AML-193 (cell line): ENCODE measurements at regions not wholly inside any gene's neighbourhood (a gene's known extent, or its start where the extent isn't known, plus 50 kb on each side); places are given as distances from the start of the nearest gene placed in this dataset.

ENCODE experiments used
- DNase-seq, 2 experiments: peaks; one replicate each; lab custom pipeline; 2025; lab: John Stamatoyannopoulos, UW

DNA sequence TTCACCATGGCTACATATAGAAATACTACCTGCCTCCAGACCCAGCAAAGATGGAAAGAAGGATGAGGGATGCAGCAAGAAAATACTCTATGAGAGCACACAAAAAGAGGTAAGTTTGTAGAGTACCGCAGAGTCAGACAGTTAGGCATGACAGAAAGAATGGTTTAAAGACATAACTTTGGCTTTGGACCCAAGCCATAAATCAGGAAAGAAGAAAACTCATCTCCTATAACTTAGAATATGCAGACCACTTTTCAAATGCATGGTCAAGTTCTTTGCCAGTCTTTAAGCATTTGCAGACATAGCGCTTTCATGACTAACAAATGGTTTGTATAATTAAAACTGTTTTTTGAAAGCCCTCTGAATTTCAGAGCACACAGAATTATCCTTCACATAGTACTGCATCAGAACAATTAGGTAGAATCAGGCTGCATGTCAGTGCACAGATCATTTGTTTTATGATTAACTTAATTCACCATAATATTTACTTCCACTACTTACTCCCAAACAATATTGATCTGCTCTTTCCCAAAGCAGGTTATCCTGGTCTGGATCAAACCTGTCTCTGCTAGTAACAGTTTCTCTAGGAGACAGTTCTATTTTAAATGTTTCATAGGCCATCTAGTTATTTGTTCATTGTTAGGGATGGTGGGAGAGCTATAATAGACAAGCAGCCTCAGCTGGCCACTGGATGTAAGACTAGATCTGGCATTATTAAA is 280.7 kb upstream of the NR5A2 start:
- no peak for DNase-seq

DNA sequence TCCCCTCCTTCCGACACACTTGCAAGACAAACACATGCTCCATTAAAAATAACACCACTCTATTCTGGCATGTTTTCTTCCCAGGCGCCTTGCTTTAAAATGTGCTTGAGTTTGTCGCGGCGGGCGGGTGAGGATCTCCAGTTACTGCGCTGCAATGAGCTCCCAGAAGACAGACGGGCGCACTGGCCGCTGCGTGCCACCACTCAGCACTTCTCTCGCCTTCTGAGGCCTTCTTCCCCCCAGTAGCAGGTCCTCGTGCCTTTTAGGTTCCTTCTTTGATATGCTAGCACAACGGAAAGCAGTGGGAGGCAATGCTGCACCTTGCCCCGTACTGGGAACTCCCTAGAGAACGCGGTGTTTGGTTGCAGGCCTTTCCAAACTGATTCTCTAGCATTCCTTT is 279.5 kb upstream of the NR5A2 start:
- no peak for DNase-seq

DNA sequence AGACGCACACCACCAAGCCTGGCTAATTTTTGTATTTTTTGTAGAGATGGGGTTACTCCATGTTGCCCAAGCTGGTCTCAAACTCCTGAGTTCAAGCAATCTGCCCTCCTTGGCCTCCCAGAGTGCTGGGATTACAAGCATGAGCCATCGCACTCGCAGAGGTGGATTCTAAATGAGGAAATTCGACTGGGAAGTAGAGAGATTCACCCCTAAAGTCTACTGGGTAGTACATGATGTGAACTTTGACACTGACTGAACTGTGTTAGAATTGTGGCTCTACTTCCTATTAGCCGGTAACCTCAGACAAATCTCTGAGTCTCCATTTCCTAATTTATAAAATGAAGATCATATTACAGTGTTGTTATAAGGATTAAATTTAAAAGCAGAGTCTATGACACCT is 276.0 kb upstream of the NR5A2 start:
- DNase-seq = no peak

DNA sequence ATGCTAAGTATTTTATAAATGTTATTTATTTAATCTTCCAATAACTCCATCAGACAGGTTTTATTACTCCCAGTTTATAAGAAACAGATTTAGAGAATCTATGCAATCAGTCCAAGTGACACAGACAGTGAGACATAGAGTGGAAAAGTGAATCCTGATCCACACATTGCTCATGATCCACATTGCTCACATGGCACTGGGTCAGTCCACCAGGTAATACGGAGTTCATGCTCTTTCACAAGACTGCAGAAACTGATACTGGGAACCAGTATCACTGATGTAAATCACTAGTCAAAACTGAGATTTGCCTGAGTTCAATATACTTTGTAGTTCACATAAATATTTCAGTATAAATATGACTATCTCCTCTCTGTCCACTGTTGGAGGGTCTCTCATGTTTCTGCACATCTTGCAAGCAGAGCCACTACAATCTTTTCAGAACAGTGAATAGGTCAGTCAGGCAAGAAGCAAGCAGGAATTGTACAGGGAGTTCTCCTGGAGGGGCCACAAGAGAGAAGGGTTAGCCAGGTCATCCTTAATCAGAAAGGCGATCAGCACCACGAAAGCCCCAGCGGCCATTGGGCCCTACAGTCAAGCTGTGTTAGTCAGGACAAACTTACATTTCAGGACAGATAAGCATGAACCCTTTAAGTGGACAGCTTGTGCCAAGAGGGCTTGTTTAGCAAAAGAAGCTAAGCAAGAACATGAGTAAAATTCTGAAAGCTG is 275.4 kb upstream of the NR5A2 start:
- DNase-seq = no peak

DNA sequence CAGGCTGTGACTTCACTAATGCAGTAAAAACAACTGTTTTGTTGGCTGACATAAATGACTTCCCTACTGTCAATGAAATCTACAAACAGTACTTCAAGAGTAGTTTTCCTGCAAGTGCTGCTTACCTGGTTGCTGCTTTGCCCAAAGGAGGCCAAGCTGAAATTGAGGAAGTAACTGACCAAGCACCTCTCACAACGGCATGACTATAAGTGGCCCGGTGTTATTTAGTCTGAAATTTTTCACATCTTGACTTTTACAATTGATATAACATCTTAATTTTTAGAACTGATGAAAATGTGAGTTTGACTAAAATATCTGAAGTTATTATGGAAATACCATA is 274.9 kb upstream of the NR5A2 start:
- no peak for DNase-seq

DNA sequence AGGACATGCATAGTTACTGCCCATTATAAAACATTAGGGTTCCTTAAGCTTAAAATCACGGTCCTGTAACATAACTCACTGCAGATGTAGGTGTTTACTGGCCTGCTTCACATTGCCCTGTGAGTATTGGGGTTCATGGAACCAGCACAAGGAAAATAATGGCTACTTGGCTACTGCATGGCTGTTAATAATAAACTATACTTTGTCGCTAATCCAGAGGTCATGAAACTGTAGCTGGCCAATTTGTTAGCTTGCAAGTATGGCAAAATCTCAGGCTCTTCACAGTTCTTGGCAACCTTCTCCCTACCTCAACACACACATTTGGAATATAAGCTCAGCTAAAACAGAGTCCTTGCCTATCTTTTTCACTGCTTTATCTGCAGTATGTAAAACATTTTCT is 274.0 kb upstream of the NR5A2 start:
- DNase-seq = no peak

DNA sequence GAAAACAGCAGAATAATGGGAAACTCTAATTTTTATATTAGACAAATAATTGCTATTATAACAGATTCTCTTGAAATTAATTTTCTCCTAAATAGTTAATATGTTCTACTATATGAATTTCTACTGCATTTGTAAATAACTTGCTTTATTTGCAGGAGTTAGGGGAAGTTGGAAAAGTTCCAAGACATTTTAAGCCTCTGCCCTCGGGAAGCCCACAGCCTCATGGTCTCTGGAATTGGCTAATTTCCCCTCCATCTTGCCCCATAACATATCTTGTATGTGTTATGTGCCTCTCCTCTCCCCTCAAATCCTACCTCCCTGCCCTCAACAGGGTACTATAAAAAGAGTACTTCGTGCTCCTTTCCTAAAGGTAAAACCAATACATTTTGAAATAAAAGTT is 271.4 kb upstream of the NR5A2 start:
- peak; percentile 37 to 57 for DNase-seq

DNA sequence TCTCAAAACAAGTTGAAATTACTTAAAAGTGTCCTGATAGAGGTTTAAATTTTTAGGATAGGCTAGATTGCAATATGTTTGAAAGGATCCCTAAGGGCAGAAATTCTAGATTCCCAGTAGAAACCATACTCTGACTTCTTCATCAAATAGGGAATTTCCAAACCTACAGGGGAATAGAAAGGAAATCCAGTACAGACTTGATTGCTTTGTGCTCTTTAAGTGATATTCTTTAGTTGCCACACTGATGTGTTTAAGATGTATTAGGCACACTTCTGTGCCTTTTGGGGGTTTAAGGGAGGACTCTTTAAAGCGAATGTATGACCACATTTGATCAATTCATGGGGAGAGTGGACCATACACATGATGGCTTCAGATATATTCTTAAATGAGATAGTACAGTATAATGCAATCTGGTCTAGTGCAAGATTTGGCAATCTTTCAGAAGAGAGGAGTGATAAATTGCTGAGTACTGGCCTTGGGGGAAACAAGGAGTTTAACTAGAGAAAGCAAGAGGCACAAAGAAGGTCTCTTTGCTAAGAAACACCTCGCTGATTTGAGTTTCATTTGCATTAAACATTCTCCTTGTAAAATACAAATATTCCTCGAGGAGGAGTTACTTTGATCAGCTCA is 268.8 kb upstream of the NR5A2 start:
- no peak for DNase-seq

DNA sequence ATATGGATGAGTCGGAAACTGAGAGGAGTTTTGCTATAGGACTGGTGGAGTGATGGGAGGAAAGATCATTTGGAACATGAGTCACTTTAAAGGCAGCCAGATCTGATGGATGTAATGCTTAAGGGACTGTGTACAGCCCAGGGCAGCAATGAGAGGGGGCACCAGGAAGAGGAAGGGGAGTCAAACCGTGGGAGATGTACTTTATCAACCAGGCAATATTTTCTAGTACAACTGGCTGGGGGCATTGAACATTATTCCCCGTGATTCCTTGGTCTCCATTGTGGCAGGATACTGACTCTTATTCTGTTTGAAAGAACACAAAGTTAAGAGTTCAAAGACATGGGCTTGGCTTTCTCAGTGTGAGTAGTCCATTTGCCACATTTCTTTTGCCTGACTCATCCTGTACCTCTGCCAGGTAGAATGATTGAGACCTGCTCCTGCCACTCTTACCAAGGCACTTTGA is 268.2 kb upstream of the NR5A2 start:
- DNase-seq = no peak

DNA sequence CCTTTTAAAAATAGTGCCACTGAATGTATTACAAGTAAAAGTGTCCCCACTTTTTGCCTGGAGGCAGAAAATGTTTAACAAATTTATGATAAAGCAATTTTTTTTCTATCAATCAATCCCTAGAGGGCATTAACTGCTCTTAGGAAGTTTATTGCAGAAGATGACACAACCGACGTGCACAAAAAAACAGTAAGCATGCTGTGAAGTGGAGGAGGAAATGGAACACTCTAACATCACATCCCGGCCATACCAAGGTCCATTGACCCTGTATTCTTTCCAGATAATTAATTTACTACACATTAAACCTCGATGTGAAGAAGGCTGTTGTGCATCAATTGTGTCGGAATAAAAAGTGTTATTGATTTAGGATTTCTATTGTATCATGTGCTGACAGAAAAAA is 264.9 kb upstream of the NR5A2 start:
- DNase-seq = no peak

DNA sequence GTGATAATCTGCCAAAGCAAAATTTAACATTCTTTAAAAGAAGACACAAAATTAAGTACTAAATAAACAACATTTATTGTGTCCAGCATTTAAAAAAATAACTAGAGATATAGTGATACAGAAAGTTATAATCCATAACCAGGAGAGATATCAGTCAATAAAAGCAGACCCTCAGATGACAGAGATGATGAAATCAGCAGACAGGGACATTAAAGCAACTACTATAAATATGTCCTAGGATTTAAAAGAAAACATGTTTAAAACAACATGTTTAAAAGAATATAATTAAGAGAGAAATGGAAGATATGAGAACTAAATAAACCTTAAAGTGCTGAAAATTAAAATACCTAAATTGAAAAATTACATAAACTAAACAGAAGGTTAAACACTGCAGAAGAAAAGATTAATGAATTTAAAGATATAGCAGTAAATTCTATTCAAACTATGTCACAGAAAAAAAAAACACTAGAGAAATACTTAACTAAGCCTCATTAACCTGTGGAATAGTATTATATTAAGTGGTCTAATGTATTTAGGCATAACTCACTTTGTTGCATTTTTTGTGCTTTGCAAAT is 261.2 kb upstream of the NR5A2 start:
- DNase-seq = no peak

DNA sequence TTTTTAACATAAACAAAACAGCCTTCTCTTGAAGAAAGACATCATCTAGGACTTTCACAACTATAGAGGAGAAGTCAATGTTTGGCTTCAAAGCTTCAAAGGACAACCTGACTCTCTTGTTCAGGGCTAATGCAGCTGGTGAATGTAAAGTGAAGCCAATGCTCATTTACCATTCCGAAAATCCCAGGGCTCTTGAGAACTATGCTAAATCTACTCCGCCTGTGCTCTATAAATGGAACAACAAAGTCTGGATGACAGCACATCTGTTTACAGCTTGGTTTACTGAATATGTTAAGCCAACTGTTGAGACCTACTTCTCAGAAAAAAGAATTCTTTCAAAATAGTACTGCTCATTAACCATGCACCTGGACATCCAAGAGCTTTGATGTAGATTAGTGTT is 259.8 kb upstream of the NR5A2 start:
- DNase-seq = no peak

DNA sequence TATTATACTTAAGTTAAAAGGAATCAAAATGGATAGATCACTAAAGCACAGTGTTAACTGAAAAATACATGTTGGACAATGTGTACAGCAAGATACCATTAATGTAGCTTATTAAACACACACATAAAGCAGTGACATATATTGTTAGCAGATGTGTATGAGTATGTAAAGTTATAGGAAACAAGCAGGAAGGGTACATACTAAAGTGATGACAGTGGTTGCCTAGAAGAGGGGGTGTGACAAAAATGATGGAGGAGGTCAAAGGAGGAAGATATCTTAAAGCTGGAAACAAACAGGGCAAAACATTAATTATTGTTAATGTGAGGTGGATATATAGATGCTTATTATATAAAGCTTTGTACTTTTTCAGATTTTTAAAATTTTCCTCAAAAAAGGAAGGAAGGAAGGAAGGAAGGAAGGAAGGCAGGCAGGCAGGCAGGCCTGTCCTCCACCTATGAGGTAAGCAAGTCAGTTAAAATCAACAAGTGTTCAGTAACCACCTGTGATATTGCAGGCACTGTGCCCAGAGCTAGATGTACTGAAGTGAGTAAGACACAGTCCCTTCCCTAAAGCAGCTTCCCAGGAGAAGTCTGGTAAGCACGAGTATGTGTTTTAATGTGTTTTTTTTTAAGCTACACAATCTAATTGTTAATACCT is 252.9 kb upstream of the NR5A2 start:
- no peak for DNase-seq

DNA sequence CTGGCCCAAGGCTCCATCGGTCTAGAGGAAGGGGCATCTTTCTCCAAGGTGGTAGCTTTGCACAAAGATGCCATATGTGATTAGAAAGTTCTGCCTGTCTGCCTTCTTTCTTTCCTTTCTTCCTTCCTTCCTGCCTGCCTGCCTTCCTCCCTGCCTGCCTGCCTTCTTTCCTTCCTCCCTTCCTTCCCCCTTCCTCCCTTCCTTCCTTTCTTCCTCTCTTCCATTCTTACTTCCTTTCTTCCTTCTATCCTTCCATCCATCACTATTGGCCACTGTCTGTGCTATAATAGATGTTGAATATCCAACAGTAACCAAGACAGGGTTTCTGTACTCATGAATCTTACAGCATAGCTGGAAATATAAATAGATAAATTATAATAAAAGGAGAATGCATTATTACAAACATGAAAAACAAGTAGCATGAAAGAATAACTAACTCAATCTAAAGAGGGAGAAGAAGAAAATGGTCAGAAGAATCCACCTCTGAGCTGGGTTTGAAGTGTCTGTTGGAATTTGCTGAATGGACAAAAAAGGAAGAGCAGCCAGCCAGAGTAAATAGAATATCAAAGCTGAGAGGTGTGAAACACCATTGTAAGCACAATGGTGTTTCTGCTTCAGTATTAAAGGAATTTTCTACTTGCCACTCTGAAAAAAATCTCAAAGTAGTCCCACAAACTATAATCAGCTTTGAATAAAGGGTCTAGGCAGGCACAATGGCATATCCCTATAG is 250.6 kb upstream of the NR5A2 start:
- DNase-seq = no peak

DNA sequence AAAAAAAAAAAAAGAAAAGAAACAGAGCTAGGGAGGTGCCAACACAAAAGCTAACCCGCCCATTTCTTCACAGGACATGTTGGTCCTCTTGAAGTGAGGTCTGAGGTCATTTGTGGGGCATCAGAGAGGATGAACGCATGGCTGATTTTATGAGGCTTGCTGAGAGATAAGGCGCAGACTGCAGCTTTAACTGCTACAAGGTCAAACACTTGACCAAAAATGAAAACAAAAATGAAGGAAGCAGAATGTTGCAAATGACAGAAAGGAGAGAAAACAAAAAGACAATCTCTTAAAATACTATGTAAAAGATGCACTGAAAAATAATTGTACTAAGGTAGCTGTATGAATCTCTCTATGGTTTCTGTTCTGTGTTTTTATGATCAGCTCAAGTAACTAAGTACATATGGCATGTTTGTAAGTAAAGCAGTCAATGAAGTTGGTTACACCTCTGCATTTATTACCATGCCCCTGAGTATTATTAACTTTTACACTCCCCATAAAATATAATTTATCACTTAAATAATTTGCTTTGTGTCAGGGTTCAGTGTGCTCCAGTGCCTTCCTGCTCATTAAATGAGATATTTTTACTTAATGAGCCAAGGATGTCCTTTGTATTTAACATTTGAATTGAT is 249.1 kb upstream of the NR5A2 start:
- DNase-seq = no peak

DNA sequence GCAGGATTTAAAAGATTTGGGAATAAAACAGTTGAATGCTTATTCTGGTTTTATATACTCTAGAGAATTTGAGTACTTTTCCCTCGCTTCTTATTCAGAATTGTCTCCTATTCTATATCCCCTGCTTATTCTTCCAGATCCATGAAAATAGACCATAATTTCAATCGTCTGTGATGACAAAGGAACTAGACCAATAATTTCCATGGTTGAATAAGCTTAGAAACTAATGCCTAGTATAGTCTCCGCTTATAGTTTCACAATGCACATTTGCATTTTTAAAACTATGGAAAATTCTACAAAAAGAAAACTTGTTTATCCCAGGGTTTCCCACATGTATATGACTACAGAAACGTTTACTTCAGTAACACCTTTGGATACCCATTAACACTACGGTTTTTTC is 247.4 kb upstream of the NR5A2 start:
- no peak for DNase-seq

DNA sequence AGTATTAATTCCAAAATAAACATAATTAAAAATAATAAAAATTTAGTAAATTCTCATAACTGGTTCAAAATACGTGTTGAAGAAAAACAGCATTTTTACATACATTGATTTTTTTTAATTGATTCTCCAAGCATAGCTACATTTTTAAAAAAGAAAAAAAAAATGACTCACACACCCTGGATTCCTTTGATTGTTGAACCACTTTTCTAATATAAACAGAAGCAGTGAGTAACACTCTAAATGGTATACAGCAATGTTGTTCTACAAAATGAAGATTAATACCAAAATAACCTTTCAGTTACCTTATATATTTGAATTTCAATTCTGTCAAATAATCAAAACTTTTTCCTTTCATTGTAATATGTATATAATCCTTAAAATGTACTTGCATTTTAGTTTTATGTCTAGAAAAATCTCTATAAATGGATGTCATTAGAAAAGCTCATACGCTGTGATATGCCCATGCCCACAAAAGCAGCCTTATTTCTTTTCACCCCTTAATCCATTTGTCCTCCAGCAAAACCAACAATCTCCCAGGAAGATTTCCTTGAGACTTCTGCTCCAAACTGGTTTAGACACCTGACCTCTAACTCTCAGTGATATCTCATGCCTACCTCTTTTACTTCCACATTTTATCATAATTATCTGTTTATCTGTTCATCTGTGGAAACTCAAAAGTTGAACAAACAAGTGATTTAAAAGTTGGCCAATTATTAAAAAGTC is 246.4 kb upstream of the NR5A2 start:
- no peak for DNase-seq

DNA sequence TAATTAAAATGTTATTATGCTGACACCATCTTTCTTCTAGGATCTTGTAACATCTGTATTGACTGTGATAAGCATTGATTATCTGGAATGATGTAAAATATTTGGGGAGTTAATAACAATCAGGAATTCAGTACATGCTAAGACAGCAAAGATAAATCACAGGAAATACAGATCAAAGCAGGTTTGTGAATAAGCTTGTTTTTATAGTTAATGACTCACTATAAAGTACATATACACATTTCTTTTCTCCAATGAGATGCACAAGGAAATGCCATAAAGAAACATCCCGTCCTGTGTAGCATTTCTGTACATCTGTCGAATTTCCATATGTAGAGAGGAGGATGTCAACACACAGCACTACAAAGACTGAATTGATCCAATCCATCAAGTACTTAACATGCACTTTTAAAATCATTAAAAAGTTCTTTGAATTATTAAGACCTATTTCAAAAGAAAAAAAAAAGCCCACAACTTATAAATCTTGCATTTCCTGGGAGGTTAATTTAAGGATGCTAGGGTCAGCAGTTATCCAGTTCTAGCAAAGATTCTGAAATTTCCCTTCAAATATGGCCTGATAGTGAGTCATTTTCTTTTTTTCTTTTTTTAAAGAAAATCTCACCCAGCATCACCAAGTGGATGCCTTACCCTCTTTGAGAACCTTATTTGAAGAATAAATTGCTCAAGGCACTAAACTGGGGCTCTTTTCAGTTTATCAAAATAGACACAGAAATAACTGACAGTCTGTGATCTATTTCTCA is 243.2 kb upstream of the NR5A2 start:
- DNase-seq = no peak

DNA sequence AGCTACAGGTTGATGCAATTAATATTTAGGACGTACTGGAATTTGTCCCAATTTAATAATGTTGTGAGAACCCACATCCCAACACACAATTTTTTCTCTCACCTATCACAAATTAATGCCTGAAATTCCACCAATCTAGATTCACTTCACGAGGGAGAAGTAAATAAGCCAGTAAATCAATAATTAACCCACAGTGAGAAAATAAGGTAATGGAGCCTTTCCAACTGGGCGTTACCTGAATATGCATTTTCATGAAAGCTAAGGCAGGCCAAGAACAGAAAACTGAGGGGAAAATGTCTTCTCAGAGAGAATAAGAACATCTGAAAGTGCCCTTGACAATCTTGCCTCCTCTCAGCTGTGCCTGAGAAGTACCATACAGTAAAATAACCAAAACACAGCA is 240.8 kb upstream of the NR5A2 start:
- DNase-seq = no peak

DNA sequence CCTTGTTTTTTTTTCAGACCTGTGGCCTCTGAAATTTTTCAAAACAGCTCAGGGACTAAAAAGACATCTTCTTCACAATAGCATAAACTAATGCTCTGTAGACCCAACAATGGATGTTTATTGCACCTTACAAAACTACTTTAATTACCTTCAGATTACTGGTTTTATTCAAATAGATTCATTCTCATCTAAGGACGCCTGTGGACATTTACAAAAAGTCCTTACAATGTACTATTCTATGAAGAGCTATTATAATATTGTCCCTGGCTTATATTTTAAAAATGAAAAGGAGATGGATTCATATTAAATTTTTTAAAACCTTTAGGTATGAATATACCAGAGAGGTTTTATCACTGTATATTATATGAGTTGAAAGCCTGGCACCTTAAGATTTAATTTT is 238.4 kb upstream of the NR5A2 start:
- DNase-seq = no peak
